Thyroid gland (tissue), 4 donors: ENCODE measurements at regions not wholly inside any gene's neighbourhood (a gene's known extent, or its start where the extent isn't known, plus 50 kb on each side); places are given as distances from the start of the nearest gene placed in this dataset.

Experiments used
- DNase-seq, 2 donors: peaks; one replicate each; pipeline ENCODE4 v3.0.0-alpha.2; 2019
- H3K27ac ChIP-seq, 3 donors: fragments of 200-600 bp; sonication (generic); 1 replicate in 2 of 3; 2 replicates in 1 of 3; pipeline ENCODE4 v1.5.1; 2016 to 2019; ENCODE audit warnings: mild to moderate bottlenecking in 1 of 3, moderate library complexity in 1 of 3
- H3K27me3 ChIP-seq: fragments of 200-600 bp; sonication (generic); one replicate; pipeline ENCODE4 v1.5.1; 2019
- H3K36me3 ChIP-seq, 2 donors: fragments of 200-600 bp; sonication (generic); one replicate each; pipeline ENCODE4 v1.5.1; 2016 to 2019
- H3K4me1 ChIP-seq, 2 donors: fragments of 200-600 bp; sonication (generic); one replicate each; pipeline ENCODE4 v1.5.1; 2017 to 2019
- H3K4me3 ChIP-seq, 3 donors: fragments of 200-600 bp; sonication (generic); replicated peaks in 1 of 3; 1 replicate in 2 of 3; 2 replicates in 1 of 3; pipeline ENCODE4 v1.5.1; 2016; ENCODE audit warnings: mild to moderate bottlenecking in 1 of 3
- H3K9me3 ChIP-seq: fragments of 200-600 bp; sonication (generic); one replicate; pipeline ENCODE4 v1.5.1; 2017
- CTCF ChIP-seq, 6 experiments: fragments of 200-600 bp in 3 of 6; fragments of 450-650 bp in 3 of 6; sonication (generic) in 3 of 6; IDR thresholded peaks; one replicate each; pipeline ENCODE4 v1.5.1; 2016 to 2019; ENCODE audit warnings: antibody characterized with exemption in 6 of 6, mild to moderate bottlenecking in 2 of 6, inconsistent platforms in 1 of 6, moderate library complexity in 1 of 6
- POLR2A ChIP-seq, 2 donors: fragments of 450-650 bp; IDR thresholded peaks; one replicate each; pipeline ENCODE4 v1.6.1; 2017; ENCODE audit warnings: antibody characterized with exemption in 2 of 2, mild to moderate bottlenecking in 2 of 2, moderate library complexity in 1 of 2
- WGBS, 2 donors: methylation state at CpG; one replicate each; pipeline ENCODE4 v1.1.5; 2017; 5-methylcytosine and 5-hydroxymethylcytosine counted together
- intact Hi-C: fragments of 100-400 bp; cut with DNase I; formaldehyde crosslinking; loops from one replicate; pipeline ENCODE4 v1.15.1; 2023

- TF ChIP-seq POLR2A (IDR thresholded peaks at IDR 0.05) (no peak), CTCF (IDR thresholded peaks at IDR 0.05) (no peak)
- Histone ChIP-seq H3K27me3 (no peaks in the 10 kb centered on the region), H3K36me3 (no peaks in the 10 kb centered on the region), H3K9me3 (no peaks in the 10 kb centered on the region), H3K4me3 (no peak overlapping the region), H3K27ac (no peak overlapping the region), H3K4me1 (peaks cover 0 to 3% of the 10 kb centered on the region in 2 donors)
- intact Hi-C loops: no loop called here
- 41 to 50% methylated on average over 17 of the region's 17 CpGs for WGBS, 2 donors
- peak in 1 of 2 donors; percentile 5 for DNase-seq
Measured at GRCh38 chr6:163814494-163815364, 400.2 kb downstream of the QKI start.

- H3K4me1 ChIP-seq: peaks cover 0 to 3% of the 10 kb centered on the region in 2 donors
- no peaks in the 10 kb centered on the region for H3K9me3 ChIP-seq
- no peaks in the 10 kb centered on the region for H3K27me3 ChIP-seq
- H3K36me3 ChIP-seq: no peaks in the 10 kb centered on the region
- no peak overlapping the region for H3K27ac ChIP-seq
- no peak for DNase-seq
- no peak overlapping the region for H3K4me3 ChIP-seq
- TF ChIP-seq CTCF (IDR thresholded peaks at IDR 0.05) (no peak), POLR2A (IDR thresholded peaks at IDR 0.05) (no peak)
- 83 to 85% methylated on average over 3 of the region's 3 CpGs for WGBS, 2 donors
- intact Hi-C loops: no loop called here
Measured at GRCh38 chr6:163813979-163814493, 399.5 kb downstream of the QKI start.

GRCh38 chr6:163811317-163811716 lies 396.8 kb downstream of the QKI start:
- no peaks in the 10 kb centered on the region for H3K36me3 ChIP-seq
- intact Hi-C loops: no loop called here
- no peak overlapping the region for H3K27ac ChIP-seq
- H3K9me3 ChIP-seq: no peaks in the 10 kb centered on the region
- H3K4me1 ChIP-seq: peaks cover 0 to 3% of the 10 kb centered on the region in 2 donors
- TF ChIP-seq POLR2A (IDR thresholded peaks at IDR 0.05) (no peak), CTCF (IDR thresholded peaks at IDR 0.05) (no peak)
- WGBS, 2 donors: 95 to 100% methylated on average over 1 of the region's 1 CpG
- no peak for DNase-seq
- H3K27me3 ChIP-seq: no peaks in the 10 kb centered on the region
- H3K4me3 ChIP-seq: no peak overlapping the region

- DNase-seq: no peak
- Histone ChIP-seq H3K4me1 (no peaks in the 10 kb centered on the region), H3K4me3 (no peak overlapping the region), H3K27me3 (no peaks in the 10 kb centered on the region), H3K27ac (no peak overlapping the region), H3K36me3 (no peaks in the 10 kb centered on the region), H3K9me3 (no peaks in the 10 kb centered on the region)
- intact Hi-C loops: no loop called here
- 96% methylated on average over 8 of the region's 8 CpGs for WGBS, 2 donors
- TF ChIP-seq CTCF (IDR thresholded peaks at IDR 0.05): no peak
- no peak for TF ChIP-seq POLR2A (IDR thresholded peaks at IDR 0.05)
Measured at GRCh38 chr6:163809364-163809763, 394.8 kb downstream of the QKI start.

GRCh38 chr6:163808871-163809270 lies 394.4 kb downstream of the QKI start:
- H3K4me1 ChIP-seq: no peaks in the 10 kb centered on the region
- TF ChIP-seq POLR2A (IDR thresholded peaks at IDR 0.05) (no peak), CTCF (IDR thresholded peaks at IDR 0.05) (no peak)
- H3K27me3 ChIP-seq: no peaks in the 10 kb centered on the region
- no peak overlapping the region for H3K27ac ChIP-seq
- intact Hi-C loops: no loop called here
- WGBS, 2 donors: 81 to 88% methylated on average over 5 of the region's 5 CpGs
- H3K9me3 ChIP-seq: no peaks in the 10 kb centered on the region
- no peak overlapping the region for H3K4me3 ChIP-seq
- no peak for DNase-seq
- no peaks in the 10 kb centered on the region for H3K36me3 ChIP-seq
